Stimulated activated memory B cell treated with anti-CD40 and anti-IgM and Interleukin-4, amounts not matched to agents 10 μg/mL and 1 μg/mL and 100 μg/mL, for 72 hours (primary cell): ENCODE measurements at regions not wholly inside any gene's neighbourhood (a gene's known extent, or its start where the extent isn't known, plus 50 kb on each side); places are given as distances from the start of the nearest gene placed in this dataset.
A peak's percentile ranks its signal among the peaks of the same experiment; 100 is the strongest.

Source experiments
- ATAC-seq: fragments of 150-1000 bp; cut with Tn5 transposase; 2 replicates; pipeline ENCODE4 v1.10.0; 2021
- H3K27ac Mint-ChIP-seq: one replicate; pipeline ENCODE4 v1.8.0; 2022; ENCODE audit warnings: mild to moderate bottlenecking, mixed read lengths
- H3K27me3 Mint-ChIP-seq: one replicate; pipeline ENCODE4 v1.8.0; 2022; ENCODE audit warnings: mixed read lengths
- H3K36me3 Mint-ChIP-seq: one replicate; pipeline ENCODE4 v1.8.0; 2022; ENCODE audit warnings: mixed read lengths
- H3K4me1 Mint-ChIP-seq: one replicate; pipeline ENCODE4 v1.8.0; 2022; ENCODE audit warnings: mixed read lengths
- H3K4me3 Mint-ChIP-seq: one replicate; pipeline ENCODE4 v1.8.0; 2022; ENCODE audit warnings: mild to moderate bottlenecking, moderate library complexity, mixed read lengths
- H3K9me3 Mint-ChIP-seq: one replicate; pipeline ENCODE4 v1.8.0; 2022; ENCODE audit warnings: mixed read lengths

DNA sequence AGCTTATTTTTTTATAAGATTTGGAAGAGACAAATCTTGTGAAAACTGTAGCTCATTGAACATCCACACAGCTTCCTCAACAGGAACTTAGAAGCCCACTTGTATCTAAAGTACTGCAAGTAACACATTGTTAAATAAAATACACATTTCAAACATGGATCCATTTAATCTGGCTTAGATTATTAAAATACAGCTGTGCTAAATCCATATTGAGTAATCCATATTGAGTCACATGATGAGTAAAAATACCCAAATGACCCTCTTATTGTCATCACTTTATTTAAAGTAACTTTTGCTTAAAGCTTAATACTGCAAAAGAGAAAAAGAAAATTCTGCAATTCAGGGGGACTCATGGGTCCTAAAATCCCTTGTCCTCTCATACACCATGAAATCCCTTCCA lies 133.3 kb downstream of the OSR1 start:
- H3K9me3 Mint-ChIP-seq = no peaks in the 10 kb centered on the region
- H3K4me1 Mint-ChIP-seq = no peaks in the 10 kb centered on the region
- no peaks in the 10 kb centered on the region for H3K36me3 Mint-ChIP-seq
- H3K4me3 Mint-ChIP-seq = no peak overlapping the region
- ATAC-seq = no peak
- no peak overlapping the region for H3K27ac Mint-ChIP-seq
- no peaks in the 10 kb centered on the region for H3K27me3 Mint-ChIP-seq

DNA sequence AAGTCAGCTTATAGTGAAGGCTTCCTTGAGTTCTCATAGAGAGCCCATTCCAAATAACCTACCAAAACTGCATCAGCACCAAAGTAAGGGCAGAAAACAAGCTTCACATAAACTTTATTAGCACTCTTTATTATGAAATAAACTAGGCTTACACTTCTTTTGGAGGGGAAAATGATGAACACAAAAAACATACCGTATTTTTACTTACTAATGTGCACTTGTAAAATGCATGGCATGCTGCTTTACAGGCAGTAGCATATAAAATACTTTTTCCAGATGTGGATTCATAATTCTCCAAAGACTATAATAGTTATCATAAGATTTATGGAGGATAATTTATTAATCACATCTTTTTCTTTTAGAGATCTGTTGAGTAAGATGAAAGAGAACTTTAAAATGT lies 133.9 kb downstream of the OSR1 start:
- no peak for ATAC-seq
- Mint-ChIP-seq H3K27ac (no peak overlapping the region), H3K4me3 (no peak overlapping the region), H3K36me3 (no peaks in the 10 kb centered on the region), H3K4me1 (no peaks in the 10 kb centered on the region), H3K9me3 (no peaks in the 10 kb centered on the region), H3K27me3 (no peaks in the 10 kb centered on the region)

DNA sequence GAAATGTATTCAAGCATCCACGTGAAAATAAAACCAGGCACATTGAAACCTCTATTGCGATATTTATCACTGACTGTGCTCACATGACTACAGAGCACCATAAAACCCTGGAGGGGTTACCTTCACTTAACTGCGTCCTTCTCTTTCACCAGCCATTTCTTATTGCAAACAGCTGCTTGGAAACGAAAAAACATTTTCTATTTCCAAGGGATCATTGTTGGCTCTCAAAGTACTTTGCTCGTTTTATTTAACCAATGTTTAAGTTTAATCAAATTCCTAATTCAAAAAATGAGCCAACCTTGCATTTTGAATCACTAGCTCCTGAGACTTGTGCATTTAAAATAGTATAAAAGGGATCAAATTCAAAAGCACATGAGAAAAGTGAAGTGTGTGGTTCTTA lies 134.4 kb downstream of the OSR1 start:
- H3K27me3 Mint-ChIP-seq = no peaks in the 10 kb centered on the region
- no peaks in the 10 kb centered on the region for H3K36me3 Mint-ChIP-seq
- H3K4me3 Mint-ChIP-seq = no peak overlapping the region
- no peaks in the 10 kb centered on the region for H3K9me3 Mint-ChIP-seq
- no peak for ATAC-seq
- H3K27ac Mint-ChIP-seq = no peak overlapping the region
- H3K4me1 Mint-ChIP-seq = no peaks in the 10 kb centered on the region

DNA sequence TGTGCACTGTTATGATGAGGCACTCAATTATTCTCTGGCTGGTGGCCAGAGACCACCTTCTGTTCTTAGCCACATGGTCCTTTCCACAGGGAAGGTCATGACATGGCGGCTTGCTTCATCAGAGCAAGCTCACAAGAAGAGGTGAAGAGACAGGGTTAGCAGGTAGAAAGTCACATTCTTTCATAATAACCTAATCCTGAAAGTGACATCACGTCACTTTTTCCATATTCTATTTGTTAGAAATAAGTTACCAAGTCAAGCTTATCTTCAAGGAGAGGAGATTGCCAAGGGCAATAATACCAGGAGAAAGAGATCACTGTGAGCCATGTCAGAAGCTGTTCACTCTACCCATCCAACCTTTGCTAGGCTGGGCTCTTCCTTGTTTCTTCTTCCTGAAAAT lies 139.4 kb downstream of the OSR1 start:
- ATAC-seq = no peak
- Mint-ChIP-seq H3K4me3 (no peak overlapping the region), H3K9me3 (no peaks in the 10 kb centered on the region), H3K4me1 (no peaks in the 10 kb centered on the region), H3K27ac (no peak overlapping the region), H3K27me3 (no peaks in the 10 kb centered on the region), H3K36me3 (no peaks in the 10 kb centered on the region)

DNA sequence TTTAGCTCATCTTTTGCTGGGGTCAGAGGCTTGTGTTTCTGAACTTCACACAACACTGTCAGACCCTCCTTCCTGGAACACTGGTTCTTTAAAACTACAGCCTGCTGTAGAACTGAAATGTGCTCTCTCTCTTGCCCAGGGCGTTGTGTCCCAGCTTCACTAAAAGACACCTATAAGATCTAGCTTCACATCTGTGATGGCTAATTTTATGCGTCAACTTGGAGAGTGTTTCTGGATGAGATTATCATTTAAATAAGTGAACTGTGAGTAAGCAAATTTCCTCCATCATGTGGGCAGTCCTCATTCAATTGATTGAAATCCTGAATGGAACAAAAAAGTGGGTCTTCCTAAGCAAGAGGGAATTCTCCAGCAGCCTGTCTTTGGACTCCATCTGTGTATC lies 140.3 kb downstream of the OSR1 start:
- no peaks in the 10 kb centered on the region for H3K36me3 Mint-ChIP-seq
- no peak overlapping the region for H3K4me3 Mint-ChIP-seq
- ATAC-seq = no peak
- H3K27ac Mint-ChIP-seq = no peak overlapping the region
- no peaks in the 10 kb centered on the region for H3K27me3 Mint-ChIP-seq
- no peaks in the 10 kb centered on the region for H3K9me3 Mint-ChIP-seq
- H3K4me1 Mint-ChIP-seq = no peaks in the 10 kb centered on the region

DNA sequence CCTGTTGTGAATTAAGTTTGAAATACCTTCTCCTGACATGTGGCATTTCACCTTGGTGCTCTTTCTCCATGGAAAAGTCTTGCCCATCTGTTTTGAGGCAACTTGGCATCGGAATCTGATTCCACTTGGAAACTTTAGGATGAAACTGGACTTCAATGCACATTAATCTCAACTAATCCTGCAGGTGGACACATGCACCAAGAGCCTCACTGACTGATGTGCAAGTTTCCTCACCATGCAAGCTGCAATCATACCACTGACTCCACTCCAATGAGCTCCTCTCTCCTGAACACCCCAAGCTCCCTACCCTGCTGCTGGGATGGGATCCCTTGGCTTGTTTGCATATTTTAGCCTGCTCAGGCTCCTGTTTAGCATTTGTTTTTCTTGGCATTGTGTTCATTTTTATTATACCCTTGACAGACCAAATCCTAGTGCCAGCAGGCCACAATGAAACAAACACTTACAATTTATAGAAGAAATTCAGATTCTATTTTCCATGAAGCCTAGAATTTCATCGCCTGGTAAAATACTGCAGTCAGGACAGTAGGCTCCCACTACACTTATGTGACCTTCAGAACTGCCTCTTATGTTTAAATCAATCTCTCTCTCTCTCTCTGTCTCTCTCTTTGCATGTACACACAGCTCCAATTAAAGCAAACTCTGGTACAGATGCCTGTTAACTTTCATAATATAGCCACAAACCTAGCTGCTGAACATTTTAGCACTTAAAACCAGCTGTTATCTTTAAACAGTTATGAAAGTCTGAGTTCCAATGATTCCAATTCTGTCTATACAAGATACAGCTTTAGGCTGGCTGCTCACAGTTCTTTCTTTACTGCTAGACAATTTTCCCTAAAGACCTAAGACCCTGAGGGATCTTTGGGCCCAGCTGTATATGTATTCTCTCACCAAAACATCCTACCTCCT lies 141.5 kb downstream of the OSR1 start:
- H3K36me3 Mint-ChIP-seq = no peaks in the 10 kb centered on the region

DNA sequence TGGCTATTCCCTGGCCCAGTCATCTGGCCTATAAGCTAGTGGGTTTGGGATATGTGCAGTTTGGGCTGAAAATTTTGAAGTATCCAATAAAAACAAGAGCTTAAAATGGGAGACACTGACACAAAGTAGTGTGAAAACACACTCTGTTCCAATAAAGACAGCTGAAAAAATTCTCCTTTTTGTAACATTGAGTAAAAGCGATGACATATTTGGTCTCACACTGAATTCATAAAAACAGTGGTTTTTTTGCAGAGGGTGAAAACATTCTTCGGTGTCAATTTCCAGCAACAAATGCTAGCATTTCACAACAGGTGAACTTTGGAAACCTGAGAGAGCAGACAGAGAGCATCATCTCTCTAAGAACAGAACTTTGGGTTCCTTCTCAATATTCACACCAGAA lies 142.2 kb downstream of the OSR1 start:
- Mint-ChIP-seq H3K4me1 (no peaks in the 10 kb centered on the region), H3K9me3 (no peaks in the 10 kb centered on the region), H3K4me3 (no peak overlapping the region), H3K27ac (no peak overlapping the region), H3K27me3 (no peaks in the 10 kb centered on the region), H3K36me3 (no peaks in the 10 kb centered on the region)
- no peak for ATAC-seq

More for the DNA sequence above, 141.5 kb downstream of the OSR1 start:
- Mint-ChIP-seq H3K27me3 (no peaks in the 10 kb centered on the region), H3K27ac (no peak overlapping the region), H3K9me3 (no peaks in the 10 kb centered on the region), H3K4me3 (no peak overlapping the region), H3K4me1 (no peaks in the 10 kb centered on the region)
- no peak for ATAC-seq

DNA sequence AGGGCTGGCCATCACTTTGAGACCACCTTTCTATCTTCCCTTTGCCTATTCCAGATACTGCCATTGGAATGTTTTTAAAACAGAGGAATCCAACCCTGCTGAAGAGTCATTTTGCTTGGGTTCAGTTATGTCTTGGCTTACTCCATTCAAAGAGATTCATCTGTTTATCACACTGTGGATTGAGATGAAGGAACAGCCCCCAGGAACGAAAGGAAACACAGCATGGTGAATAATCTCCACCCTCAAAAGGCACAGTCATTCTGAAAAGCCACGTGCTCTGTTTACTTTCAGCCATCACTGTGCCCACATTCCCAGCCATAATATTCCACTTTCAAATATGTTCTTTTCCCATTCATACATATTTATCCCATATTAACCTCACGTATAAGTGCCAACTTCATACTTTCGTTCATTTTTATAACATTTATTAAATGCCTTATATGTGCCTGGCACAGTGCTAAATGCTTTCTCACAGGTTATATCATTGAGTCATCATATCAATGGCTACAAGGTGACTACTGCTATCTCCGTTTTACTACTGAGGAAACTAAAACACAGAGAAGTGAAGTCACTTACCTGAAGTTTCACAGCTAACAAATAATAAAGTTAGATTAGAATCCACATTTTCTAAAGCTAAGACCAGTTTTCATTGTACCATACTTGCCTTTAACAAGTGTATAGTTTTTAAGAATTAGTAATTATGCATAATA lies 143.6 kb downstream of the OSR1 start:
- Mint-ChIP-seq H3K27ac (no peak overlapping the region), H3K4me3 (no peak overlapping the region), H3K9me3 (no peaks in the 10 kb centered on the region), H3K27me3 (no peaks in the 10 kb centered on the region), H3K4me1 (no peaks in the 10 kb centered on the region), H3K36me3 (no peaks in the 10 kb centered on the region)
- no peak for ATAC-seq

DNA sequence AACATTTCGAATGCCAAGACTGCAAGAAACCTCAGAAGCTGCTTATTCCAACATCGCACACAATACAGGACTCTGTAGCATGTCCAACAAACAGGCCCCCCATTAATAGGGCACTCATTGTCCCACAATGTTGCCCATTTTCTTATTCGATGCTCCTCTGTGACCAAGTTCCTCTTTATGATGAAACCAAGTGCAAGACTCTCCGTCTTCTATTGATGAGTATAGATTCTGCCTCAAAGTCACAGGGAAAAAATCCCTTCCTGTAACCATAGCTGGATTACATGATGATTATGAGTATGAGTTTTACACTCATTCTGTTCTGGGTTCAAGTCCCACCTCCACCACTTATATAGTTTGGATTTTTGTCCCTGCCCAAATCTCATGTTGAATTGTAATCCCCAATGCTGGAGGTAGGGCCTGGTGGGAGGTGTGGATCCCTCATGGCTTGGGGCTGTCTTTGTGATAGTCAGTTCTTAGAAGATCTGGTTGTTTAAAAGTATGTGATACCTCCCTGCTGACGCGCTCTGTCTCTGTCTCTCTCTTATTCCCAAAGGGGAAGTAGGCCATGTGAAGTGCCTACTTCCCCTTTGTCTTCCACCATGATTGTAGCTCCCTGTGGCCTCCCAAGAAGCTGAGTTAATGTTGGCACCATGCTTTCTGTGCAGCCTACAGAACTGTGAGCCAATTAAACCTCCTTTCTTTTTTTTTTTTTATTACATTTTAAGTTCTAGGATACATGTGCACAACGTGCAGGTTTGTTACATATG lies 148.7 kb downstream of the OSR1 start:
- Mint-ChIP-seq H3K4me3 (no peak overlapping the region), H3K9me3 (no peaks in the 10 kb centered on the region), H3K27ac (no peak overlapping the region), H3K36me3 (no peaks in the 10 kb centered on the region), H3K27me3 (no peaks in the 10 kb centered on the region), H3K4me1 (no peaks in the 10 kb centered on the region)
- no peak for ATAC-seq

DNA sequence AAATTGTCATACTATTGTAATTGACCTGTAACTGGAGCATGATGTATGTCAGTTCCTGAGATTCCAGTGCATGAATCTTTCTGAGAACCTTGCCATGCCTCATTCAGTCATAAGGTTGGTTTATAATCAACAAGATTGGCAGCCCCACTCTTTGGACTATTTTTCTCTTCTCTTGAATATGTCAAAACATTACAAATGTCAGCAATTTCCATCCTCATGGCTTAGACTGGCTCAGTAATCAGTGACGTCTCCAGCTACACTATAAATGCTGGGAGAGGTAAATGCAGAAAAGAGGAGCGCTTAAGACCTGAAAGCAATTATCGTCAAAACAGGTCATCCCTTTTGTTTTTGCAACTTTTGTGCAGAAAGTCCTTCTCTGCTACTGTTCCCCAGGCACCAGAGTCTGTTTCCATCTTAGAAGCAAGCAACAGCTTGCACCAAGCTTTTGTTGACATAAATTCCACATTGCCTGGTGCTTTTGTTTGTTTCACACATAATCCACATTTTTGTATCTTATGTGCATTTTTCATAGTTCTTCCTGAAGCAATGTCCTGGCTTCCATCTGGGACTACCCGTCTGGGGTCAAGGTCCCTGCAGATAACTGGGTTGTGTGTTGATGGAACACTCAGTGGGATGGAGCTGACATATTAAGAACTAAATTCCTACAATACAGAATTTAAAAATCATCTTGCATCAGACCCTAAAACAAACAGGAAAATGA lies 149.8 kb downstream of the OSR1 start:
- ATAC-seq = no peak
- Mint-ChIP-seq H3K36me3 (no peaks in the 10 kb centered on the region), H3K27me3 (no peaks in the 10 kb centered on the region), H3K4me3 (no peak overlapping the region), H3K27ac (no peak overlapping the region), H3K4me1 (no peaks in the 10 kb centered on the region), H3K9me3 (no peaks in the 10 kb centered on the region)

DNA sequence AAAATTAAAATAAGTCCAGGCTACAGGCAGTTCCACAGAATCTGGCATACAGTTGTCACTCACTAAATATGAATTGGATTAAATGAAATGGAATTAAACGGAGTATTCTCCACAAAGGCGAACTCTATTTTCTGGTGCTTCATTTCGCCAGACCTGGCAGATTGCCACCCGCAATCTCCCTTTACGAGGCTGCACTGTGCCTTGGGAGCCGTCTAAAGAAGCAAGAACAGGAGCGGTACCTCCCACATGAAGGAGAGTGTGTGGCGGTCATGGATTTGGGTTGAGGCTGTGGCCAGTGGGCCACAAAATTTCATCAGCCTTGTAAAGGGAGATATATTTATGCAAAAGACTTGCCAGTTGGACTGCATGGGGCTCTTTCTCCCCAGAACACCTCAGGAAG lies 151.0 kb downstream of the OSR1 start:
- H3K4me1 Mint-ChIP-seq = no peaks in the 10 kb centered on the region
- no peak for ATAC-seq
- no peak overlapping the region for H3K27ac Mint-ChIP-seq
- H3K36me3 Mint-ChIP-seq = no peaks in the 10 kb centered on the region
- H3K27me3 Mint-ChIP-seq = no peaks in the 10 kb centered on the region
- H3K4me3 Mint-ChIP-seq = no peak overlapping the region
- H3K9me3 Mint-ChIP-seq = no peaks in the 10 kb centered on the region

DNA sequence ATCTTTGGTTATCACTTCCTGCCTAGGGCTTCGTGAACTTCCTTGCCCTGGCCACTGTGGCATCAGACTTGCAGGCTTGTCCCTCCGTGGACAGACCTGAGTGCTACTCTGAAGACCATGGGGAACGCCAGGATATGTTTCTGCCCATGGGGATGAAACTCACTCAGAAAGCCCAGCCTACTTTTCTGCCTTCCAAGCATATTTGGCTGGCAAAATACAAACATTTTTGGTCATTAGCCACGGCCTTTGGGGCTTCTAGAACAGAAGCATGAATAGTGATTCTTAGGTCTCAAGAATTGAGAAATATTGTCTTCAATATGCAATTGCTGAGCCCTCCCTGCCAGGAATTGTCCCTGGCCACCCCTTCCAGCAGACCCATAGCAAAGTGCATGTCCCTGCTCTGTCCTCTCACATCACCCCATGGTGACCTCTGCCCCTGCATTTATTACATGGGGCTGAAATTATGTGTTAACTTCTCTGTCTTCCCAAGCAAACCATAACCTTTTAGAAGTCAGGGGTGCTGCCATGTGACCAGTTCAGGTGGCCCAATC lies 152.4 kb downstream of the OSR1 start:
- Mint-ChIP-seq H3K9me3 (no peaks in the 10 kb centered on the region), H3K27me3 (no peaks in the 10 kb centered on the region), H3K27ac (no peak overlapping the region), H3K4me1 (no peaks in the 10 kb centered on the region), H3K4me3 (no peak overlapping the region), H3K36me3 (no peaks in the 10 kb centered on the region)
- ATAC-seq = no peak

DNA sequence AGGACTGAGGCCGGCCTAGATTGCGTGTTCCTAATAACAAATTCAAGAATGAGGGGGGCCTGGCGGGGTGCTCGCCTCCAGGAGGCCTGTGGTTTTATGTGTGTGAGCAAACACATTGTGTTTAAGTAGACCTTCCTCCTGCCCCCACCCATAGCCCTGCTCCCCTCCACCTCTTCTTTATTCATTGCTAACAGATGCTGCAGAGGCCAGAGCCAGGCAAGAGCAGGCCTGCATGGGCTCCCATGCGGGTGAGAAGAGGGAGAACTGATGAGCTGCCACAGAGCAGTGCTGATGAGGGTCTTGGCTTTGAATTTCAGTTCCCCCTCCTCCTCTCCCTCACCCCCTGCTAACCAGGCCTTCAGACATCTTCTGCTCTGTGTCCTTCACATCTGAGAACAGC lies 154.6 kb downstream of the OSR1 start:
- no peaks in the 10 kb centered on the region for H3K9me3 Mint-ChIP-seq
- H3K4me1 Mint-ChIP-seq = no peaks in the 10 kb centered on the region
- H3K36me3 Mint-ChIP-seq = no peaks in the 10 kb centered on the region
- no peak overlapping the region for H3K27ac Mint-ChIP-seq
- no peak overlapping the region for H3K4me3 Mint-ChIP-seq
- ATAC-seq = peak; percentile 5
- no peaks in the 10 kb centered on the region for H3K27me3 Mint-ChIP-seq

DNA sequence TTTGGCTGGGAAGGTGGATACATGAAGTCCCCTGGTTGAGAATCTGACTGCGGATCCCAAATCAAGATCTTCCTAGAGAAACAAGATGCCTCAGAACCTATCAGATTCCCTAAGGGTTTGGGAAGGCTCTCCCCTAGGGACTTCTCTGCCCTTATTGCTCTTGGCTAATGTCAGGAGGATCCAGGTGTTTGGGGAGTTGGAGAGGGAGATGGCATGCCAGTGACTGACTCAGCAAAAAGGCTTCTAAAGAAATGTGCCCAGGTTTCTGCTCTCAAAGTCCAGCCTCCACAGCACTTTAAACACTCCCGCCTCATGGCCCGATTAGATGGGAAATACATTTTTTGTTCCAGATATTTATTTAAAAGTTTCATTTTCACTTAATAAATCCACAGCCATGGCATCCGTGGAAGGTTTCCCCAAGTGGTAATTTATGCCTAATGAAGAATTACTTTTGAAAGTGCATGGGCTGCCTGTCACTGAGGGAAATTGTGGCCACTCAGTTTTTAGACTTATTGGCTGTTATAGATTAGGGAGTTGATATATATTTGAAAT lies 156.4 kb downstream of the OSR1 start:
- no peak overlapping the region for H3K4me3 Mint-ChIP-seq
- H3K36me3 Mint-ChIP-seq = no peaks in the 10 kb centered on the region
- no peaks in the 10 kb centered on the region for H3K4me1 Mint-ChIP-seq
- no peaks in the 10 kb centered on the region for H3K27me3 Mint-ChIP-seq
- ATAC-seq = no peak
- H3K9me3 Mint-ChIP-seq = peaks cover 2% of the 10 kb centered on the region
- H3K27ac Mint-ChIP-seq = no peak overlapping the region
